B cell (primary cell): ENCODE measurements at regions not wholly inside any gene's neighbourhood (a gene's known extent, or its start where the extent isn't known, plus 50 kb on each side); places are given as distances from the start of the nearest gene placed in this dataset.

ENCODE experiments used
- ATAC-seq: fragments of 200-7000 bp; cut with Tn5 transposase; one replicate; pipeline ENCODE4 v1.10.0; 2021; ENCODE audit warnings: low read depth, mild to moderate bottlenecking, moderate number of reproducible peaks, moderate library complexity
- CTCF ChIA-PET: fragments of 350-600 bp; sonication (Branson Sonifier 250); formaldehyde crosslinking; loops from one replicate; lab custom pipeline; 2021; ENCODE audit warnings: antibody characterized with exemption, inconsistent platforms; lab: Charles Lee
- POLR2A ChIA-PET: fragments of 350-600 bp; sonication (Branson Sonifier 250); formaldehyde crosslinking; loops from one replicate; lab custom pipeline; 2021; ENCODE audit warnings: antibody characterized with exemption; lab: Charles Lee
- DNase-seq: peaks from one replicate; pipeline ENCODE4 v3.0.0; 2013
- H2AFZ ChIP-seq: 2 replicates; pipeline ENCODE4 v1.6.1; 2012; ENCODE audit warnings: mild to moderate bottlenecking, low read depth, low read length; ENCODE audit not compliant: insufficient read depth, poor library complexity, severe bottlenecking
- H3K27ac ChIP-seq, 2 donors: 1 replicate in 1 of 2; 2 replicates in 1 of 2; pipeline ENCODE4 v1.5.1; 2012 to 2013; ENCODE audit warnings: low read length in 2 of 2, mild to moderate bottlenecking in 2 of 2, moderate library complexity in 1 of 2
- H3K27me3 ChIP-seq, 4 experiments: fragments of 200-600 bp in 1 of 4; sonication (generic) in 1 of 4; replicated peaks in 1 of 4; 1 replicate in 2 of 4; 2 replicates in 2 of 4; pipeline versions ENCODE4 v1.6.1 to v1.7.0; 2013 to 2016; ENCODE audit warnings: low read length in 3 of 4, mild to moderate bottlenecking in 2 of 4, mixed read lengths in 1 of 4, moderate library complexity in 1 of 4; ENCODE audit not compliant: insufficient read depth in 4 of 4, control insufficient read depth in 3 of 4; ENCODE audit errors: control extremely low read depth in 1 of 4
- H3K36me3 ChIP-seq, 2 experiments: replicated peaks in 1 of 2; 1 replicate in 1 of 2; 2 replicates in 1 of 2; pipeline versions ENCODE4 v1.6.1 to v1.7.1; 2013; ENCODE audit warnings: low read length in 1 of 2; ENCODE audit not compliant: insufficient read depth in 2 of 2, control insufficient read depth in 1 of 2; ENCODE audit errors: control extremely low read depth in 1 of 2, extremely low read depth in 1 of 2
- H3K4me1 ChIP-seq, 2 donors: fragments of 200-600 bp in 1 of 2; sonication (generic) in 1 of 2; 1 replicate in 1 of 2; 2 replicates in 1 of 2; pipeline versions ENCODE4 v1.5.1 to v1.6.1; 2013 to 2017; ENCODE audit warnings: low read length in 2 of 2; ENCODE audit not compliant: control insufficient read depth in 2 of 2, insufficient read depth in 2 of 2
- H3K4me2 ChIP-seq: replicated peaks from 2 replicates; pipeline ENCODE3; 2012; ENCODE audit warnings: mild to moderate bottlenecking, low read depth, low read length; ENCODE audit not compliant: poor library complexity, severe bottlenecking
- H3K4me3 ChIP-seq, 5 experiments: fragments of 200-600 bp in 1 of 5; sonication (generic) in 1 of 5; 1 replicate in 3 of 5; 2 replicates in 2 of 5; pipeline versions ENCODE4 v1.5.1 to v1.7.0; 2011 to 2016; ENCODE audit warnings: low read length in 4 of 5, mild to moderate bottlenecking in 4 of 5, low read depth in 2 of 5, control low read depth in 1 of 5, moderate library complexity in 1 of 5; ENCODE audit not compliant: insufficient read depth in 1 of 5; ENCODE audit errors: control extremely low read depth in 1 of 5, extremely low read depth in 1 of 5
- H3K79me2 ChIP-seq: fragments of 200-600 bp; sonication (generic); one replicate; pipeline ENCODE4 v1.6.0; 2016; ENCODE audit warnings: low read length; ENCODE audit not compliant: control insufficient read depth, insufficient read depth
- H3K9ac ChIP-seq: fragments of 200-600 bp; sonication (generic); 2 replicates; pipeline ENCODE4 v1.6.1; 2017; ENCODE audit warnings: mild to moderate bottlenecking, low read length, moderate library complexity
- H3K9me3 ChIP-seq, 3 donors: one replicate each; pipeline versions ENCODE4 v1.6.1 to v1.7.1; 2013; ENCODE audit warnings: low read length in 2 of 3; ENCODE audit not compliant: control insufficient read depth in 2 of 3, insufficient read depth in 1 of 3; ENCODE audit errors: control extremely low read depth in 1 of 3
- H4K20me1 ChIP-seq: 2 replicates; pipeline ENCODE4 v1.6.0; 2012; ENCODE audit warnings: mild to moderate bottlenecking, low read length; ENCODE audit not compliant: insufficient read depth, control insufficient read depth, poor library complexity, severe bottlenecking
- H3K27ac Mint-ChIP-seq: one replicate; pipeline ENCODE4 v1.8.0; 2021; ENCODE audit warnings: mixed read lengths
- H3K27me3 Mint-ChIP-seq: one replicate; pipeline ENCODE4 v1.8.0; 2021; ENCODE audit warnings: mixed read lengths
- H3K4me1 Mint-ChIP-seq: one replicate; pipeline ENCODE4 v1.8.0; 2021; ENCODE audit warnings: mixed read lengths
- H3K4me3 Mint-ChIP-seq: one replicate; pipeline ENCODE4 v1.8.0; 2021; ENCODE audit warnings: mixed read lengths
- H3K9me3 Mint-ChIP-seq: one replicate; pipeline ENCODE4 v1.8.0; 2022; ENCODE audit warnings: mixed read lengths; ENCODE audit not compliant: insufficient read depth
- CTCF ChIP-seq: fragments of 200-600 bp; IDR thresholded peaks from one replicate; pipeline ENCODE4 v1.8.0; 2022; ENCODE audit warnings: antibody characterized with exemption, mild to moderate bottlenecking
- EZH2 ChIP-seq: IDR thresholded peaks from 2 replicates; pipeline ENCODE4 v1.6.1; 2012; ENCODE audit warnings: borderline replicate concordance, low read depth, mild to moderate bottlenecking, moderate library complexity, low read length; ENCODE audit not compliant: insufficient read depth, poor library complexity, severe bottlenecking
- WGBS: methylation state at CpG from one replicate; pipeline ENCODE4 v1.1.5; 2013; ENCODE audit warnings: missing lambda C conversion rate; ENCODE audit not compliant: insufficient coverage; 5-methylcytosine and 5-hydroxymethylcytosine counted together
- intact Hi-C: fragments of 100-400 bp; cut with micrococcal nuclease; formaldehyde crosslinking; loops from one replicate; pipeline ENCODE4 v1.10.0; 2022

GRCh38 chr11:37849706-37850105 lies 1251.7 kb upstream of the RAG2 start:
- Histone ChIP-seq H2AFZ (no peak overlapping the region), H3K9me3 (no peaks in the 10 kb centered on the region), H3K79me2 (no peaks in the 10 kb centered on the region), H3K4me2 (no peak overlapping the region), H3K27ac (no peak overlapping the region), H3K4me3 (no peak overlapping the region), H4K20me1 (no peaks in the 10 kb centered on the region), H3K27me3 (no peaks in the 10 kb centered on the region), H3K36me3 (no peaks in the 10 kb centered on the region), H3K9ac (no peak overlapping the region), H3K4me1 (no peaks in the 10 kb centered on the region)
- no CpG with 5 or more reads among the region's 1 CpG for WGBS
- Mint-ChIP-seq H3K4me1 (no peaks in the 10 kb centered on the region), H3K27me3 (no peaks in the 10 kb centered on the region), H3K9me3 (peaks cover 2% of the 10 kb centered on the region), H3K27ac (no peak overlapping the region), H3K4me3 (no peak overlapping the region)
- TF ChIP-seq EZH2 = no peak
- TF ChIP-seq CTCF = no peak
- CTCF ChIA-PET = no interaction called here
- DNase-seq (no peak), ATAC-seq (no peak)
- intact Hi-C loops = no loop called here
- POLR2A ChIA-PET = no interaction called here

DNA sequence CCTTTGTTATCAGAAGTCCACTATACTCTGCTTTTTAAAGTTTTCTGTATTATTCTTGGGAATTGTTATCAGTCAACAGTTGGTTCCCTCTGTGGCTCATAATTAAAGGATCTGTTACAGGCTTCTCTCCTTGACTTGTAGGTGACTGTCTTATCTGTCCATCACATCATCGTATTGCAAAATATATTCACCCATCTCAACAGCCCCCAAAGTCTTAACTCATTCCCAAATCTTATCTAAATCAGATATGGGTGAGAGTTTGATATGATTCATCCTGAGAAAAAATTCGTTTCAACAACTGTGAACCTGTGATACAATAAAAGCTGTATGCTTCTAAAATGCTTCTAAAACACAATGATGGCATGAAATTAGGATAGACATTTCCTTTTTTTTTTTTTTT lies 1245.6 kb upstream of the RAG2 start:
- Mint-ChIP-seq H3K27ac (no peak overlapping the region), H3K4me3 (no peak overlapping the region), H3K9me3 (peaks cover 3% of the 10 kb centered on the region), H3K27me3 (no peaks in the 10 kb centered on the region), H3K4me1 (no peaks in the 10 kb centered on the region)
- no peak overlapping the region for H3K4me2 ChIP-seq
- ATAC-seq (no peak), DNase-seq (no peak)
- H3K9me3 ChIP-seq = no peaks in the 10 kb centered on the region
- ChIA-PET CTCF (no interaction called here), POLR2A (no interaction called here)
- H2AFZ ChIP-seq = no peak overlapping the region
- H3K9ac ChIP-seq = no peak overlapping the region
- no peak overlapping the region for H3K27ac ChIP-seq
- H4K20me1 ChIP-seq = no peaks in the 10 kb centered on the region
- intact Hi-C loops = no loop called here
- WGBS = no CpG with 5 or more reads among the region's 2 CpGs
- H3K4me1 ChIP-seq = no peaks in the 10 kb centered on the region
- no peaks in the 10 kb centered on the region for H3K79me2 ChIP-seq
- no peaks in the 10 kb centered on the region for H3K36me3 ChIP-seq
- no peaks in the 10 kb centered on the region for H3K27me3 ChIP-seq
- TF ChIP-seq CTCF = no peak
- no peak for TF ChIP-seq EZH2
- no peak overlapping the region for H3K4me3 ChIP-seq
